HL-60 (cell line): ENCODE measurements at regions not wholly inside any gene's neighbourhood (a gene's known extent, or its start where the extent isn't known, plus 50 kb on each side); places are given as distances from the start of the nearest gene placed in this dataset.

Source experiments
- GABPA ChIP-seq: IDR thresholded peaks from 2 replicates; pipeline ENCODE4 v1.6.1; 2012; ENCODE audit warnings: low read depth
- POLR2AphosphoS5 ChIP-seq: IDR thresholded peaks from 2 replicates; pipeline ENCODE4 v1.6.1; 2012; ENCODE audit warnings: low read depth
- SPI1 ChIP-seq: IDR thresholded peaks from 2 replicates; pipeline ENCODE4 v1.6.1; 2012; ENCODE audit warnings: low read depth, mild to moderate bottlenecking, borderline replicate concordance
- TF ChIP-seq, protein P1 (sequence below): IDR thresholded peaks from one replicate; pipeline ENCODE4 v1.5.1; 2011; ENCODE audit warnings: low read length, control low read depth, inconsistent platforms; ENCODE audit not compliant: insufficient read depth
- TF ChIP-seq, protein P2 (sequence below): IDR thresholded peaks from 2 replicates; pipeline ENCODE4 v1.6.1; 2012; ENCODE audit warnings: low read depth; ENCODE audit not compliant: insufficient replicate concordance

DNA sequence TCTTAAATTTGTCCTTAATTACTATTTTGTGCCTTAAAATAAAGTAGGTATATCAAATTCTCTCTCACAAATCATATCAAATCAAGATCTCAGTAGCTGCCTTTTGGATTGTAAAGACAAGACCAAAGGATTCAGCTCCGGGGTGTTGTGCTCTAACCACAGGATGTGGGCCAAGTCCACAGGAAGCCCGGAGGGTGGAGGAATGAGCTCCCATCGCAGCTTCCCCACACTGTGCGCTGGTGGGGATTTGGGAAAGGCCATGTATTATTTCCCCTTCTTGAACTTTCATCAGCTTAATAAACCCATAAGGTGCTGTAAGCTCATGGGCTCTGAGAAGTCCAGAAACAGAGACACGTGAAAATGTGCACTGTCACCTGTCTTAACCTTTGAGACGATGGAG lies 241.6 kb upstream of the TCERG1L start:
- TF ChIP-seq, protein P1, sequence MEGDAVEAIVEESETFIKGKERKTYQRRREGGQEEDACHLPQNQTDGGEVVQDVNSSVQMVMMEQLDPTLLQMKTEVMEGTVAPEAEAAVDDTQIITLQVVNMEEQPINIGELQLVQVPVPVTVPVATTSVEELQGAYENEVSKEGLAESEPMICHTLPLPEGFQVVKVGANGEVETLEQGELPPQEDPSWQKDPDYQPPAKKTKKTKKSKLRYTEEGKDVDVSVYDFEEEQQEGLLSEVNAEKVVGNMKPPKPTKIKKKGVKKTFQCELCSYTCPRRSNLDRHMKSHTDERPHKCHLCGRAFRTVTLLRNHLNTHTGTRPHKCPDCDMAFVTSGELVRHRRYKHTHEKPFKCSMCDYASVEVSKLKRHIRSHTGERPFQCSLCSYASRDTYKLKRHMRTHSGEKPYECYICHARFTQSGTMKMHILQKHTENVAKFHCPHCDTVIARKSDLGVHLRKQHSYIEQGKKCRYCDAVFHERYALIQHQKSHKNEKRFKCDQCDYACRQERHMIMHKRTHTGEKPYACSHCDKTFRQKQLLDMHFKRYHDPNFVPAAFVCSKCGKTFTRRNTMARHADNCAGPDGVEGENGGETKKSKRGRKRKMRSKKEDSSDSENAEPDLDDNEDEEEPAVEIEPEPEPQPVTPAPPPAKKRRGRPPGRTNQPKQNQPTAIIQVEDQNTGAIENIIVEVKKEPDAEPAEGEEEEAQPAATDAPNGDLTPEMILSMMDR = no peak
- TF ChIP-seq, protein P2, sequence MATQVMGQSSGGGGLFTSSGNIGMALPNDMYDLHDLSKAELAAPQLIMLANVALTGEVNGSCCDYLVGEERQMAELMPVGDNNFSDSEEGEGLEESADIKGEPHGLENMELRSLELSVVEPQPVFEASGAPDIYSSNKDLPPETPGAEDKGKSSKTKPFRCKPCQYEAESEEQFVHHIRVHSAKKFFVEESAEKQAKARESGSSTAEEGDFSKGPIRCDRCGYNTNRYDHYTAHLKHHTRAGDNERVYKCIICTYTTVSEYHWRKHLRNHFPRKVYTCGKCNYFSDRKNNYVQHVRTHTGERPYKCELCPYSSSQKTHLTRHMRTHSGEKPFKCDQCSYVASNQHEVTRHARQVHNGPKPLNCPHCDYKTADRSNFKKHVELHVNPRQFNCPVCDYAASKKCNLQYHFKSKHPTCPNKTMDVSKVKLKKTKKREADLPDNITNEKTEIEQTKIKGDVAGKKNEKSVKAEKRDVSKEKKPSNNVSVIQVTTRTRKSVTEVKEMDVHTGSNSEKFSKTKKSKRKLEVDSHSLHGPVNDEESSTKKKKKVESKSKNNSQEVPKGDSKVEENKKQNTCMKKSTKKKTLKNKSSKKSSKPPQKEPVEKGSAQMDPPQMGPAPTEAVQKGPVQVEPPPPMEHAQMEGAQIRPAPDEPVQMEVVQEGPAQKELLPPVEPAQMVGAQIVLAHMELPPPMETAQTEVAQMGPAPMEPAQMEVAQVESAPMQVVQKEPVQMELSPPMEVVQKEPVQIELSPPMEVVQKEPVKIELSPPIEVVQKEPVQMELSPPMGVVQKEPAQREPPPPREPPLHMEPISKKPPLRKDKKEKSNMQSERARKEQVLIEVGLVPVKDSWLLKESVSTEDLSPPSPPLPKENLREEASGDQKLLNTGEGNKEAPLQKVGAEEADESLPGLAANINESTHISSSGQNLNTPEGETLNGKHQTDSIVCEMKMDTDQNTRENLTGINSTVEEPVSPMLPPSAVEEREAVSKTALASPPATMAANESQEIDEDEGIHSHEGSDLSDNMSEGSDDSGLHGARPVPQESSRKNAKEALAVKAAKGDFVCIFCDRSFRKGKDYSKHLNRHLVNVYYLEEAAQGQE = no peak
- no peak for TF ChIP-seq POLR2AphosphoS5
- no peak for TF ChIP-seq GABPA
- no peak for TF ChIP-seq SPI1
